ENCODE measurements at regions not wholly inside any gene's neighbourhood (a gene's known extent, or its start where the extent isn't known, plus 50 kb on each side); places are given as distances from the start of the nearest gene placed in this dataset.

GRCh38 chr17:70995997-70996396, 826.7 kb downstream of the KCNJ2 start:
- TF ChIP-seq EZH2 (IDR thresholded peaks at IDR 0.05) (no peak), POLR2AphosphoS5 (IDR thresholded peaks at IDR 0.05; ENCODE audit: borderline replicate concordance, low read depth, low read length) (no peak), FOXP2 (optimal IDR thresholded peaks at IDR 0.05; ENCODE audit: control extremely low read depth, extremely low read length, insufficient read depth) (no peak)
